IMR-90 (cell line): ENCODE measurements at regions not wholly inside any gene's neighbourhood (a gene's known extent, or its start where the extent isn't known, plus 50 kb on each side); places are given as distances from the start of the nearest gene placed in this dataset.

Source experiments
- ATAC-seq: fragments of 200-7000 bp; cut with Tn5 transposase; 2 replicates; pipeline ENCODE4 v1.9.1; 2020; ENCODE audit warnings: low read depth, mild to moderate bottlenecking, moderate library complexity
- BruUV-seq: library from RNA; stranded (reverse); fragments of 400-500 nt; replicated peaks from 2 replicates; lab custom pipeline; 2021; lab: Mats Ljungman, UMichigan
- CTCF ChIA-PET: fragments of 300-600 bp; formaldehyde crosslinking; extraction: SDS; loops from one replicate; lab custom pipeline; 2021; ENCODE audit warnings: antibody characterized with exemption; lab: Yijun Ruan, JAX
- POLR2A ChIA-PET: fragments of 300-600 bp; sonication (Branson Sonifier 250); formaldehyde crosslinking; loops from one replicate; lab custom pipeline; 2022; ENCODE audit warnings: antibody characterized with exemption; ENCODE audit not compliant: unreplicated experiment; lab: Charles Lee
- DNase-seq: peaks from one replicate; pipeline ENCODE4 v3.0.0; 2013
- H2AFZ ChIP-seq: replicated peaks from 2 replicates; pipeline ENCODE3; 2013; ENCODE audit warnings: low read length, mild to moderate bottlenecking; ENCODE audit not compliant: poor library complexity
- H2AK5ac ChIP-seq: 2 replicates; pipeline ENCODE4 v1.6.1; 2013; ENCODE audit warnings: low read depth, low read length, inconsistent platforms
- H2AK9ac ChIP-seq: replicated peaks from 2 replicates; pipeline ENCODE3; 2013; ENCODE audit warnings: mild to moderate bottlenecking, low read depth, low read length, moderate library complexity; ENCODE audit not compliant: poor library complexity
- H2BK120ac ChIP-seq: 2 replicates; pipeline ENCODE4 v1.6.1; 2013; ENCODE audit warnings: low read depth, low read length, inconsistent platforms
- H2BK15ac ChIP-seq: 3 replicates; pipeline ENCODE4 v1.6.1; 2013; ENCODE audit warnings: low read depth, low read length, inconsistent platforms
- H2BK20ac ChIP-seq: 2 replicates; pipeline ENCODE4 v1.6.1; 2013; ENCODE audit warnings: low read depth, mild to moderate bottlenecking, inconsistent platforms, low read length, moderate library complexity
- H2BK5ac ChIP-seq: 2 replicates; pipeline ENCODE4 v1.6.1; 2013; ENCODE audit warnings: mild to moderate bottlenecking, low read depth, low read length, inconsistent platforms; ENCODE audit not compliant: poor library complexity, severe bottlenecking
- H3K14ac ChIP-seq: replicated peaks from 2 replicates; pipeline ENCODE4 v1.6.1; 2013; ENCODE audit warnings: low read depth, low read length, inconsistent platforms
- H3K18ac ChIP-seq: 2 replicates; pipeline ENCODE4 v1.6.1; 2013; ENCODE audit warnings: low read depth, low read length, control low read depth
- H3K23ac ChIP-seq: 2 replicates; pipeline ENCODE4 v1.6.1; 2013; ENCODE audit warnings: low read depth, low read length, inconsistent platforms
- H3K27ac ChIP-seq: 2 replicates; pipeline ENCODE4 v1.5.1; 2013; ENCODE audit warnings: mild to moderate bottlenecking, control low read depth, low read length; ENCODE audit not compliant: insufficient read depth
- H3K27me3 ChIP-seq: 2 replicates; pipeline ENCODE4 v1.6.1; 2013; ENCODE audit warnings: low read length; ENCODE audit not compliant: control insufficient read depth, insufficient read depth
- H3K36me3 ChIP-seq: 2 replicates; pipeline ENCODE4 v1.6.1; 2013; ENCODE audit warnings: low read length, mixed read lengths; ENCODE audit not compliant: control insufficient read depth, insufficient read depth
- H3K4ac ChIP-seq: 2 replicates; pipeline ENCODE4 v1.6.1; 2013; ENCODE audit warnings: low read depth, low read length, inconsistent platforms
- H3K4me1 ChIP-seq: 2 replicates; pipeline ENCODE4 v1.6.1; 2013; ENCODE audit warnings: low read length, mixed read lengths; ENCODE audit not compliant: control insufficient read depth, insufficient read depth
- H3K4me2 ChIP-seq: 2 replicates; pipeline ENCODE4 v1.6.1; 2013; ENCODE audit warnings: low read depth, mild to moderate bottlenecking, control low read depth, low read length, moderate library complexity
- H3K4me3 ChIP-seq: 2 replicates; pipeline ENCODE4 v1.5.1; 2013; ENCODE audit warnings: low read depth, mild to moderate bottlenecking, control low read depth, low read length, moderate library complexity; ENCODE audit not compliant: insufficient read depth
- H3K56ac ChIP-seq: 2 replicates; pipeline ENCODE4 v1.6.1; 2013; ENCODE audit warnings: low read length, inconsistent platforms; ENCODE audit not compliant: insufficient read depth; ENCODE audit errors: extremely low read depth
- H3K79me1 ChIP-seq, 2 experiments: 2 replicates each; pipeline ENCODE4 v1.6.1; 2013; ENCODE audit warnings: low read length in 2 of 2, inconsistent platforms in 1 of 2, low read depth in 1 of 2
- H3K9ac ChIP-seq: 2 replicates; pipeline ENCODE4 v1.6.1; 2013; ENCODE audit warnings: low read depth, low read length, control low read depth
- H3K9me1 ChIP-seq: 2 replicates; pipeline ENCODE4 v1.6.1; 2013; ENCODE audit warnings: low read length, inconsistent platforms; ENCODE audit not compliant: insufficient read depth
- H3K9me3 ChIP-seq: 2 replicates; pipeline ENCODE4 v1.6.1; 2013; ENCODE audit warnings: low read length; ENCODE audit not compliant: control insufficient read depth, insufficient read depth
- H4K20me1 ChIP-seq: 2 replicates; pipeline ENCODE4 v1.6.1; 2013; ENCODE audit warnings: low read length, inconsistent platforms; ENCODE audit not compliant: insufficient read depth
- H4K5ac ChIP-seq: 2 replicates; pipeline ENCODE4 v1.6.1; 2013; ENCODE audit warnings: mild to moderate bottlenecking, low read depth, low read length, control low read depth
- H4K8ac ChIP-seq, 2 experiments: 2 replicates each; pipeline ENCODE4 v1.6.1; 2013; ENCODE audit warnings: low read depth in 2 of 2, low read length in 2 of 2, control low read depth in 1 of 2, inconsistent platforms in 1 of 2
- H4K91ac ChIP-seq: 2 replicates; pipeline ENCODE4 v1.6.1; 2013; ENCODE audit warnings: low read depth, low read length, inconsistent platforms; ENCODE audit not compliant: insufficient read depth
- CHD1 ChIP-seq: IDR thresholded peaks from 2 replicates; pipeline ENCODE4 v1.6.1; 2012; ENCODE audit warnings: low read depth, low read length, improper control_type of control experiment
- MAZ ChIP-seq: IDR thresholded peaks from 2 replicates; pipeline ENCODE4 v1.6.1; 2012; ENCODE audit warnings: low read depth, mild to moderate bottlenecking, low read length, improper control_type of control experiment, moderate library complexity, borderline replicate concordance
- POLR2A ChIP-seq: IDR thresholded peaks from 2 replicates; pipeline ENCODE4 v1.6.1; 2012; ENCODE audit warnings: mild to moderate bottlenecking, low read depth, low read length
- RFX5 ChIP-seq: IDR thresholded peaks from 2 replicates; pipeline ENCODE4 v1.8.0; 2012; ENCODE audit warnings: low read depth, mild to moderate bottlenecking, low read length, moderate library complexity
- USF2 ChIP-seq: fragments of 150-350 bp; IDR thresholded peaks from 2 replicates; pipeline ENCODE4 v1.6.1; 2017; ENCODE audit warnings: mild to moderate bottlenecking, antibody characterized with exemption, low read length, low read depth
- dilution Hi-C: fragments of 300-500 bp; cut with HindIII; formaldehyde crosslinking; loops from one replicate; pipeline ENCODE4 v1.14.3; 2018; ENCODE audit warnings: low sequenced_read_pairs; ENCODE audit not compliant: unreplicated experiment
- in situ Hi-C: fragments of 300-500 bp; cut with MboI; formaldehyde crosslinking; loops from 3 replicates; pipeline ENCODE4 v1.14.3; 2019; ENCODE audit warnings: low sequenced_read_pairs, inconsistent platforms, mixed read lengths
- intact Hi-C: fragments of 100-400 bp; cut with micrococcal nuclease; formaldehyde crosslinking; loops from 2 replicates; pipeline ENCODE4 v1.10.0; 2022

DNA sequence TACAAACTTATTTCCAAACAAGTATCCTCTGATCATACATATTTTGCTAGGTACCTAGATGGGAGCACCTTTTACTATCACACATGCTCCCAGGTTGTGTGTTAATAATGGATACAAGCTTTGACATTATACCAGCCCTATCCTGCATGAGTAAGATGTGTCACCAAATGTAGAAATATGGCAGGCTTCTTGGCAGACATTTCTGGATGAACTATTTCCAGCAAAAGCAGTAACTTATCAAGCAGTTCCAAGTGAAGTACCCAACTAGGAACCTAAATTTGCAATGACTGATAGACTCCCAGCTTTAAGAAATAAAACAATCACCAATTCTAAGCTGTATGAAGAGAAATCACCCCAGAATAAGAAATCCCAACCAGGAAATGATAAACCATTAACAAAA is 103.7 kb upstream of the TMEM72 start:
- DNase-seq = no peak
- Histone ChIP-seq H3K23ac (no peak overlapping the region), H3K4me2 (no peak overlapping the region), H3K4me3 (no peak overlapping the region), H2BK20ac (no peak overlapping the region), H3K18ac (no peak overlapping the region), H3K56ac (no peak overlapping the region), H3K36me3 (no peaks in the 10 kb centered on the region), H4K91ac (no peak overlapping the region), H3K9ac (no peak overlapping the region), H4K5ac (no peak overlapping the region), H2AK5ac (no peak overlapping the region), H4K20me1 (no peaks in the 10 kb centered on the region), H2AK9ac (no peak overlapping the region), H3K4me1 (peaks cover 6% of the 10 kb centered on the region; the same call in 1 of the 2 replicates), H3K79me1 (no peaks in the 10 kb centered on the region), H3K27ac (no peak overlapping the region), H2BK120ac (no peak overlapping the region), H3K27me3 (no peaks in the 10 kb centered on the region), H3K9me1 (peaks cover 14% of the 10 kb centered on the region; the same call in 1 of the 2 replicates), H4K8ac (no peak overlapping the region), H2AFZ (no peak overlapping the region), H3K9me3 (no peaks in the 10 kb centered on the region), H2BK15ac (no peak overlapping the region), H2BK5ac (no peak overlapping the region), H3K14ac (no peak overlapping the region), H3K4ac (no peak overlapping the region)
- BruUV-seq = no TSS peak
- dilution Hi-C loops = no loop called here
- CTCF ChIA-PET = no interaction called here
- intact Hi-C loops = no loop called here
- in situ Hi-C loops = no loop called here
- TF ChIP-seq RFX5 = no peak
- no peak for TF ChIP-seq POLR2A
- TF ChIP-seq CHD1 = no peak
- TF ChIP-seq MAZ = no peak
- TF ChIP-seq USF2 = no peak
- POLR2A ChIA-PET = no interaction called here
- no peak for ATAC-seq
